WTC11 (cell line): ENCODE measurements at regions not wholly inside any gene's neighbourhood (a gene's known extent, or its start where the extent isn't known, plus 50 kb on each side); places are given as distances from the start of the nearest gene placed in this dataset.

Experiments used
- ATAC-seq: fragments of 200-7000 bp; cut with Tn5 transposase; 2 replicates; pipeline ENCODE4 v1.10.0; 2021; ENCODE audit warnings: mild to moderate bottlenecking, moderate library complexity
- CTCF ChIA-PET: fragments of 300-600 bp; sonication (Branson Sonifier 250); formaldehyde crosslinking; loops from one replicate; lab custom pipeline; 2021; ENCODE audit warnings: antibody characterized with exemption; lab: Charles Lee
- POLR2A ChIA-PET: fragments of 350-600 bp; sonication (Branson Sonifier 250); formaldehyde crosslinking; loops from one replicate; lab custom pipeline; 2021; ENCODE audit warnings: antibody characterized with exemption; lab: Charles Lee
- DNase-seq: peaks from one replicate; pipeline ENCODE4 v3.0.0; 2021; ENCODE audit warnings: low spot score
- H3K27ac Mint-ChIP-seq: 2 replicates; pipeline ENCODE4 v1.8.0; 2021; ENCODE audit warnings: mixed read lengths
- H3K27me3 Mint-ChIP-seq: 2 replicates; pipeline ENCODE4 v1.8.0; 2021; ENCODE audit warnings: low read depth, mild to moderate bottlenecking, moderate library complexity, mixed read lengths
- H3K36me3 Mint-ChIP-seq: 2 replicates; pipeline ENCODE4 v1.8.0; 2021; ENCODE audit warnings: mixed read lengths
- H3K4me1 Mint-ChIP-seq: 2 replicates; pipeline ENCODE4 v1.8.0; 2022; ENCODE audit warnings: mixed read lengths
- H3K4me3 Mint-ChIP-seq: 2 replicates; pipeline ENCODE4 v1.8.0; 2021; ENCODE audit warnings: mild to moderate bottlenecking, moderate library complexity, mixed read lengths
- H3K9me3 Mint-ChIP-seq: 2 replicates; pipeline ENCODE4 v1.8.0; 2021; ENCODE audit warnings: mixed read lengths
- GABPB1 ChIP-seq: sonication (generic); formaldehyde crosslinking; IDR thresholded peaks from 2 replicates; pipeline ENCODE4 v1.8.1; 2023; ENCODE audit warnings: mild to moderate bottlenecking, missing genetic modification reagents
- GRHL2 ChIP-seq: fragments of 250-450 bp; sonication (Bioruptor Pico); IDR thresholded peaks from 2 replicates; pipeline ENCODE4 v1.8.0; 2022; ENCODE audit warnings: mild to moderate bottlenecking, moderate library complexity; ENCODE audit not compliant: insufficient replicate concordance, severe bottlenecking
- GTF2I ChIP-seq: fragments of 250-450 bp; sonication (Bioruptor Pico); conservative IDR thresholded peaks from 2 replicates; pipeline ENCODE4 v1.4.0; 2021; ENCODE audit warnings: mild to moderate bottlenecking
- JUN ChIP-seq: sonication (generic); formaldehyde crosslinking; IDR thresholded peaks from 2 replicates; pipeline ENCODE4 v1.8.0; 2023; ENCODE audit warnings: mild to moderate bottlenecking, missing genetic modification reagents
- MYBL2 ChIP-seq: sonication (generic); formaldehyde crosslinking; IDR thresholded peaks from 2 replicates; pipeline ENCODE4 v1.8.1; 2023; ENCODE audit warnings: mild to moderate bottlenecking, moderate library complexity, missing genetic modification reagents
- NFE2L1 ChIP-seq: sonication (generic); formaldehyde crosslinking; IDR thresholded peaks from 2 replicates; pipeline ENCODE4 v1.8.1; 2023; ENCODE audit warnings: missing genetic modification reagents
- NFYB ChIP-seq: sonication (generic); formaldehyde crosslinking; conservative IDR thresholded peaks from 2 replicates; pipeline ENCODE4 v1.8.0; 2022; ENCODE audit warnings: low read depth, missing genetic modification reagents
- NR2C2 ChIP-seq: sonication (generic); formaldehyde crosslinking; IDR thresholded peaks from 2 replicates; pipeline ENCODE4 v1.8.0; 2022; ENCODE audit warnings: mild to moderate bottlenecking, missing genetic modification reagents
- TCF7 ChIP-seq: sonication (generic); formaldehyde crosslinking; IDR thresholded peaks from 2 replicates; pipeline ENCODE4 v1.8.0; 2022; ENCODE audit warnings: mild to moderate bottlenecking, low read depth, missing genetic modification reagents, moderate library complexity
- ZNF232 ChIP-seq: sonication (generic); formaldehyde crosslinking; IDR thresholded peaks from 2 replicates; pipeline ENCODE4 v1.8.0; 2022; ENCODE audit warnings: mild to moderate bottlenecking, missing genetic modification reagents
- ZNF263 ChIP-seq: sonication (generic); formaldehyde crosslinking; IDR thresholded peaks from 2 replicates; pipeline ENCODE4 v1.8.1; 2022; ENCODE audit warnings: low read depth, mild to moderate bottlenecking, moderate library complexity, missing genetic modification reagents
- ZNF396 ChIP-seq: fragments of 250-450 bp; sonication (Bioruptor Pico); IDR thresholded peaks from 2 replicates; pipeline ENCODE4 v1.8.0; 2021; ENCODE audit warnings: mild to moderate bottlenecking, moderate library complexity, borderline replicate concordance
- ZNF416 ChIP-seq: fragments of 250-450 bp; sonication (Bioruptor Pico); IDR thresholded peaks from 2 replicates; pipeline ENCODE4 v1.9.0; 2021; ENCODE audit warnings: mild to moderate bottlenecking, inconsistent platforms
- TF ChIP-seq, protein P1 (sequence below): fragments of 250-450 bp; sonication (Bioruptor Pico); IDR thresholded peaks from 2 replicates; pipeline ENCODE4 v1.9.0; 2021; ENCODE audit warnings: mild to moderate bottlenecking
- TF ChIP-seq, protein P2 (sequence below): sonication (generic); formaldehyde crosslinking; IDR thresholded peaks from 2 replicates; pipeline ENCODE4 v1.8.0; 2022; ENCODE audit warnings: mild to moderate bottlenecking, missing genetic modification reagents
- TF ChIP-seq, protein P3 (sequence below): sonication (generic); formaldehyde crosslinking; IDR thresholded peaks from 2 replicates; pipeline ENCODE4 v1.8.0; 2023; ENCODE audit warnings: missing genetic modification reagents
- TF ChIP-seq, protein P4 (sequence below): sonication (generic); formaldehyde crosslinking; IDR thresholded peaks from 2 replicates; pipeline ENCODE4 v1.8.0; 2022; ENCODE audit warnings: mild to moderate bottlenecking, missing genetic modification reagents
- TF ChIP-seq, protein P5 (sequence below): sonication (generic); formaldehyde crosslinking; IDR thresholded peaks from 2 replicates; pipeline ENCODE4 v1.8.0; 2022; ENCODE audit warnings: mild to moderate bottlenecking, missing genetic modification reagents
- TF ChIP-seq, protein P6 (sequence below): sonication (generic); formaldehyde crosslinking; IDR thresholded peaks from 2 replicates; pipeline ENCODE4 v1.8.1; 2023; ENCODE audit warnings: mild to moderate bottlenecking, missing genetic modification reagents, moderate library complexity
- TF ChIP-seq, protein P7 (sequence below): fragments of 250-450 bp; sonication (Bioruptor Pico); IDR thresholded peaks from 2 replicates; pipeline ENCODE4 v1.9.0; 2021; ENCODE audit warnings: moderate library complexity, mild to moderate bottlenecking, inconsistent platforms, borderline replicate concordance
- TF ChIP-seq, protein P8 (sequence below): sonication (generic); formaldehyde crosslinking; IDR thresholded peaks from 2 replicates; pipeline ENCODE4 v1.8.1; 2022; ENCODE audit warnings: low read depth, mild to moderate bottlenecking, moderate library complexity, missing genetic modification reagents, borderline replicate concordance

DNA sequence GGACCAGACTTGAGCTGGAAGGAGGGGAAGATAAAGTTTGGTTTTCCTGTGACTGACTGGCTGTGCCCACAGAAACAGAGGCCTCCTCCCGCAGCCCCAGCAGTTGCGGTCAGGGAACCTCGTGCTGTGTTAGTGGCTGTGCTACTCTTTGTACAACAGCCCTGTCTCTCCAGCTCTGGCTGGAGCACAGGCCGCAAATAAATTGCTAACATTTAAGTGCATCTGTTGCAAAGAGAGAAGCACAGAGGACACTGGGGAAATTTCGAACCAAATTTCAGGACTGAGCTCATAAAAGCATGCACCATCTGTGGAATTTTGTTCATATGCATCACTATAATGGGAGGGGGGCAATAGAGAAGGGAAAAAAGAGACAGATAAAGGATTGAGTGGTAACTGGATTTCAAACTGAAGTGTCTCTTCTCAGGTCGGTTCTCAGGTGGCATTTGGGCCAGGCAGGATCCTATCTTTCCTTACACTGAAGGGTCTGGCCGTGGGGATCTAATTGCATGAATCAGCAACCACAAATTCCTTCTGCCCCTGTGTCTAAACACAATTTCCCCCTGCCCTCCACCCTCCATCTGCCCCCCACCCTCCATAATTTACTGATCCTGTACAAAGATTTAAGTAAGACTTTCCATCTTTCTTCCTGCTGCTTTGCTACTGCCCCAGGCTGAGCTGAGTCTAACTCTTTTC, 88.9 kb upstream of the ATXN1 start:
- no peak for DNase-seq
- TF ChIP-seq JUN (CRISPR knock-in tag) (no peak), MYBL2 (CRISPR knock-in tag) (no peak), ZNF396 (CRISPR knock-in tag) (no peak), ZNF263 (no peak), TCF7 (no peak), NFE2L1 (CRISPR knock-in tag) (no peak), GRHL2 (CRISPR knock-in tag) (no peak), GTF2I (CRISPR knock-in tag) (no peak), GABPB1 (CRISPR knock-in tag) (no peak), ZNF232 (CRISPR knock-in tag) (no peak)
- TF ChIP-seq, protein P1, sequence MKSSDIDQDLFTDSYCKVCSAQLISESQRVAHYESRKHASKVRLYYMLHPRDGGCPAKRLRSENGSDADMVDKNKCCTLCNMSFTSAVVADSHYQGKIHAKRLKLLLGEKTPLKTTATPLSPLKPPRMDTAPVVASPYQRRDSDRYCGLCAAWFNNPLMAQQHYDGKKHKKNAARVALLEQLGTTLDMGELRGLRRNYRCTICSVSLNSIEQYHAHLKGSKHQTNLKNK, result no peak
- TF ChIP-seq, protein P2, sequence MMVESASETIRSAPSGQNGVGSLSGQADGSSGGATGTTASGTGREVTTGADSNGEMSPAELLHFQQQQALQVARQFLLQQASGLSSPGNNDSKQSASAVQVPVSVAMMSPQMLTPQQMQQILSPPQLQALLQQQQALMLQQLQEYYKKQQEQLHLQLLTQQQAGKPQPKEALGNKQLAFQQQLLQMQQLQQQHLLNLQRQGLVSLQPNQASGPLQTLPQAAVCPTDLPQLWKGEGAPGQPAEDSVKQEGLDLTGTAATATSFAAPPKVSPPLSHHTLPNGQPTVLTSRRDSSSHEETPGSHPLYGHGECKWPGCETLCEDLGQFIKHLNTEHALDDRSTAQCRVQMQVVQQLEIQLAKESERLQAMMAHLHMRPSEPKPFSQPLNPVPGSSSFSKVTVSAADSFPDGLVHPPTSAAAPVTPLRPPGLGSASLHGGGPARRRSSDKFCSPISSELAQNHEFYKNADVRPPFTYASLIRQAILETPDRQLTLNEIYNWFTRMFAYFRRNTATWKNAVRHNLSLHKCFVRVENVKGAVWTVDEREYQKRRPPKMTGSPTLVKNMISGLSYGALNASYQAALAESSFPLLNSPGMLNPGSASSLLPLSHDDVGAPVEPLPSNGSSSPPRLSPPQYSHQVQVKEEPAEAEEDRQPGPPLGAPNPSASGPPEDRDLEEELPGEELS (CRISPR knock-in tag), result no peak
- TF ChIP-seq, protein P3, sequence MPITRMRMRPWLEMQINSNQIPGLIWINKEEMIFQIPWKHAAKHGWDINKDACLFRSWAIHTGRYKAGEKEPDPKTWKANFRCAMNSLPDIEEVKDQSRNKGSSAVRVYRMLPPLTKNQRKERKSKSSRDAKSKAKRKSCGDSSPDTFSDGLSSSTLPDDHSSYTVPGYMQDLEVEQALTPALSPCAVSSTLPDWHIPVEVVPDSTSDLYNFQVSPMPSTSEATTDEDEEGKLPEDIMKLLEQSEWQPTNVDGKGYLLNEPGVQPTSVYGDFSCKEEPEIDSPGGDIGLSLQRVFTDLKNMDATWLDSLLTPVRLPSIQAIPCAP (CRISPR knock-in tag), result no peak
- TF ChIP-seq, protein P4, sequence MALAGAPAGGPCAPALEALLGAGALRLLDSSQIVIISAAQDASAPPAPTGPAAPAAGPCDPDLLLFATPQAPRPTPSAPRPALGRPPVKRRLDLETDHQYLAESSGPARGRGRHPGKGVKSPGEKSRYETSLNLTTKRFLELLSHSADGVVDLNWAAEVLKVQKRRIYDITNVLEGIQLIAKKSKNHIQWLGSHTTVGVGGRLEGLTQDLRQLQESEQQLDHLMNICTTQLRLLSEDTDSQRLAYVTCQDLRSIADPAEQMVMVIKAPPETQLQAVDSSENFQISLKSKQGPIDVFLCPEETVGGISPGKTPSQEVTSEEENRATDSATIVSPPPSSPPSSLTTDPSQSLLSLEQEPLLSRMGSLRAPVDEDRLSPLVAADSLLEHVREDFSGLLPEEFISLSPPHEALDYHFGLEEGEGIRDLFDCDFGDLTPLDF, result no peak
- TF ChIP-seq, protein P5, sequence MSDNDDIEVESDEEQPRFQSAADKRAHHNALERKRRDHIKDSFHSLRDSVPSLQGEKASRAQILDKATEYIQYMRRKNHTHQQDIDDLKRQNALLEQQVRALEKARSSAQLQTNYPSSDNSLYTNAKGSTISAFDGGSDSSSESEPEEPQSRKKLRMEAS, result no peak
- TF ChIP-seq, protein P6, sequence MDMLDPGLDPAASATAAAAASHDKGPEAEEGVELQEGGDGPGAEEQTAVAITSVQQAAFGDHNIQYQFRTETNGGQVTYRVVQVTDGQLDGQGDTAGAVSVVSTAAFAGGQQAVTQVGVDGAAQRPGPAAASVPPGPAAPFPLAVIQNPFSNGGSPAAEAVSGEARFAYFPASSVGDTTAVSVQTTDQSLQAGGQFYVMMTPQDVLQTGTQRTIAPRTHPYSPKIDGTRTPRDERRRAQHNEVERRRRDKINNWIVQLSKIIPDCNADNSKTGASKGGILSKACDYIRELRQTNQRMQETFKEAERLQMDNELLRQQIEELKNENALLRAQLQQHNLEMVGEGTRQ (CRISPR knock-in tag), result no peak
- TF ChIP-seq, protein P7, sequence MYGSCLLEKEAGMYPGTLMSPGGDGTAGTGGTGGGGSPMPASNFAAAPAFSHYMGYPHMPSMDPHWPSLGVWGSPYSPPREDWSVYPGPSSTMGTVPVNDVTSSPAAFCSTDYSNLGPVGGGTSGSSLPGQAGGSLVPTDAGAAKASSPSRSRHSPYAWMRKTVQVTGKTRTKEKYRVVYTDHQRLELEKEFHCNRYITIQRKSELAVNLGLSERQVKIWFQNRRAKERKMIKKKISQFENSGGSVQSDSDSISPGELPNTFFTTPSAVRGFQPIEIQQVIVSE (CRISPR knock-in tag), result no peak
- POLR2A ChIA-PET, result interaction anchor here (0.6 kb wide), 1 partner anchor 122 kb away, joined by 3 read pairs; no protein-coding TSS in a partner anchor
- no peak overlapping the region for H3K4me3 Mint-ChIP-seq
- peak; percentile 75 for ATAC-seq
- H3K27me3 Mint-ChIP-seq, result no peaks in the 10 kb centered on the region
- H3K27ac Mint-ChIP-seq, result no peak overlapping the region
- CTCF ChIA-PET, result no interaction called here
- H3K4me1 Mint-ChIP-seq, result peaks cover 16% of the 10 kb centered on the region
- no peaks in the 10 kb centered on the region for H3K36me3 Mint-ChIP-seq
- H3K9me3 Mint-ChIP-seq, result no peaks in the 10 kb centered on the region

DNA sequence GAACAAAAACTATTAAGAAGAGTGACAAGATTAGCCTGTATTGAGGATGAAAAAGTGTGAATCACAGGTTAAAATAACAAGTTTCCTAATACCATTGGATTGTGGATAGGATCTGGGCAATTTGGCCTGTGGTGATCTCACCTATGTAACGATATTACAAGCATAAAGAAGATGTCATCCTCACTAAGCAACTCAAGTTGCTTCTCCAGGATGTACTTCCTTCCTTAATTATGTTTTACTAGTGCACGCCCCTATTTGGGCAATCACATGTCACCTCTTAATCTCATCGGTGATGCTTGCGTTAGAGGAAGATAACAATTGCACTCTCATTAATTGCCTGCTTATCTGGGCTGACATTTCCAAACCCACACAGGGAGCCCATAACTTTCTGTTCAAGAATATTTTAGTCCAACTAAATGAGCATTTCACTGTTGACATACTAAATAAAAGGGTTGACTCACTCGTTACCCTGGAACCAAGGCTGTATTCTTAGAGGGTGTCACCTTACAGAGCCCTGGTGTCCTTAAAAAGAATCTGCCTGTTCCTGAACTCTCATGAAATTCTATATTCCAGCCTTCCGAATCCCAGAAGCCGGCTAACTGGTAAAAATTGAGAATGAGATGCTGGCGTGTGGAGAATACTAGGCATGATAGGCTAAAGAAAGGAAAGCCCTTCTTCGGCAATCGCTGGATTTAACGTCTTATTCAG, 88.2 kb upstream of the ATXN1 start:
- no peak overlapping the region for H3K4me3 Mint-ChIP-seq
- no peaks in the 10 kb centered on the region for H3K27me3 Mint-ChIP-seq
- ChIA-PET POLR2A (interaction anchor here (0.6 kb wide), 1 partner anchor 123 kb away, joined by 3 read pairs; no protein-coding TSS in a partner anchor), CTCF (no interaction called here)
- no peaks in the 10 kb centered on the region for H3K9me3 Mint-ChIP-seq
- peaks cover 16% of the 10 kb centered on the region for H3K4me1 Mint-ChIP-seq
- DNase-seq, result no peak
- no peaks in the 10 kb centered on the region for H3K36me3 Mint-ChIP-seq
- peak; percentile 28 for ATAC-seq
- no peak overlapping the region for H3K27ac Mint-ChIP-seq
- TF ChIP-seq, protein P8, sequence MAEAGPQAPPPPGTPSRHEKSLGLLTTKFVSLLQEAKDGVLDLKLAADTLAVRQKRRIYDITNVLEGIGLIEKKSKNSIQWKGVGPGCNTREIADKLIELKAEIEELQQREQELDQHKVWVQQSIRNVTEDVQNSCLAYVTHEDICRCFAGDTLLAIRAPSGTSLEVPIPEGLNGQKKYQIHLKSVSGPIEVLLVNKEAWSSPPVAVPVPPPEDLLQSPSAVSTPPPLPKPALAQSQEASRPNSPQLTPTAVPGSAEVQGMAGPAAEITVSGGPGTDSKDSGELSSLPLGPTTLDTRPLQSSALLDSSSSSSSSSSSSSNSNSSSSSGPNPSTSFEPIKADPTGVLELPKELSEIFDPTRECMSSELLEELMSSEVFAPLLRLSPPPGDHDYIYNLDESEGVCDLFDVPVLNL (CRISPR knock-in tag), result no peak
- TF ChIP-seq NR2C2, result no peak
- TF ChIP-seq NFYB (CRISPR knock-in tag), result no peak
- TF ChIP-seq NFE2L1 (CRISPR knock-in tag), result no peak
- TF ChIP-seq, protein P3 (CRISPR knock-in tag), result no peak
- no peak for TF ChIP-seq ZNF416 (CRISPR knock-in tag)
